WTC11 (cell line): ENCODE measurements at regions not wholly inside any gene's neighbourhood (a gene's known extent, or its start where the extent isn't known, plus 50 kb on each side); places are given as distances from the start of the nearest gene placed in this dataset.

Experiments
- ATAC-seq: fragments of 200-7000 bp; cut with Tn5 transposase; 2 replicates; pipeline ENCODE4 v1.10.0; 2021; ENCODE audit warnings: mild to moderate bottlenecking, moderate library complexity
- CTCF ChIA-PET: fragments of 300-600 bp; sonication (Branson Sonifier 250); formaldehyde crosslinking; loops from one replicate; lab custom pipeline; 2021; ENCODE audit warnings: antibody characterized with exemption; lab: Charles Lee
- POLR2A ChIA-PET: fragments of 350-600 bp; sonication (Branson Sonifier 250); formaldehyde crosslinking; loops from one replicate; lab custom pipeline; 2021; ENCODE audit warnings: antibody characterized with exemption; lab: Charles Lee
- DNase-seq: peaks from one replicate; pipeline ENCODE4 v3.0.0; 2021; ENCODE audit warnings: low spot score
- H3K27ac Mint-ChIP-seq: 2 replicates; pipeline ENCODE4 v1.8.0; 2021; ENCODE audit warnings: mixed read lengths
- H3K27me3 Mint-ChIP-seq: 2 replicates; pipeline ENCODE4 v1.8.0; 2021; ENCODE audit warnings: low read depth, mild to moderate bottlenecking, moderate library complexity, mixed read lengths
- H3K36me3 Mint-ChIP-seq: 2 replicates; pipeline ENCODE4 v1.8.0; 2021; ENCODE audit warnings: mixed read lengths
- H3K4me1 Mint-ChIP-seq: 2 replicates; pipeline ENCODE4 v1.8.0; 2022; ENCODE audit warnings: mixed read lengths
- H3K4me3 Mint-ChIP-seq: 2 replicates; pipeline ENCODE4 v1.8.0; 2021; ENCODE audit warnings: mild to moderate bottlenecking, moderate library complexity, mixed read lengths
- H3K9me3 Mint-ChIP-seq: 2 replicates; pipeline ENCODE4 v1.8.0; 2021; ENCODE audit warnings: mixed read lengths
- ATF2 ChIP-seq: sonication (generic); formaldehyde crosslinking; IDR thresholded peaks from 2 replicates; pipeline ENCODE4 v1.8.1; 2022; ENCODE audit warnings: low read depth, missing genetic modification reagents, borderline replicate concordance
- CREB1 ChIP-seq: sonication (generic); formaldehyde crosslinking; IDR thresholded peaks from 2 replicates; pipeline ENCODE4 v1.8.0; 2023; ENCODE audit warnings: mild to moderate bottlenecking, missing genetic modification reagents
- CREM ChIP-seq: sonication (generic); formaldehyde crosslinking; IDR thresholded peaks from 2 replicates; pipeline ENCODE4 v1.8.1; 2022; ENCODE audit warnings: mild to moderate bottlenecking, missing genetic modification reagents, moderate library complexity
- E2F1 ChIP-seq: sonication (generic); formaldehyde crosslinking; IDR thresholded peaks from 2 replicates; pipeline ENCODE4 v1.8.0; 2022; ENCODE audit warnings: mild to moderate bottlenecking, missing genetic modification reagents
- E2F4 ChIP-seq: sonication (generic); formaldehyde crosslinking; IDR thresholded peaks from 2 replicates; pipeline ENCODE4 v1.8.1; 2022; ENCODE audit warnings: low read depth, mild to moderate bottlenecking, moderate library complexity, missing genetic modification reagents, borderline replicate concordance
- ELF4 ChIP-seq: sonication (generic); formaldehyde crosslinking; IDR thresholded peaks from 2 replicates; pipeline ENCODE4 v1.8.1; 2022; ENCODE audit warnings: low read depth, mild to moderate bottlenecking, moderate library complexity, missing genetic modification reagents
- FOXP4 ChIP-seq: sonication (generic); formaldehyde crosslinking; IDR thresholded peaks from 2 replicates; pipeline ENCODE4 v1.8.0; 2022; ENCODE audit warnings: mild to moderate bottlenecking, missing genetic modification reagents
- GABPB1 ChIP-seq: sonication (generic); formaldehyde crosslinking; IDR thresholded peaks from 2 replicates; pipeline ENCODE4 v1.8.1; 2023; ENCODE audit warnings: mild to moderate bottlenecking, missing genetic modification reagents
- HMGA2 ChIP-seq: fragments of 250-450 bp; sonication (Bioruptor Pico); IDR thresholded peaks from 2 replicates; pipeline ENCODE4 v1.4.0; 2021; ENCODE audit warnings: mild to moderate bottlenecking, moderate library complexity
- JUN ChIP-seq: sonication (generic); formaldehyde crosslinking; IDR thresholded peaks from 2 replicates; pipeline ENCODE4 v1.8.0; 2023; ENCODE audit warnings: mild to moderate bottlenecking, missing genetic modification reagents
- MAX ChIP-seq: sonication (generic); formaldehyde crosslinking; IDR thresholded peaks from 2 replicates; pipeline ENCODE4 v1.8.0; 2022; ENCODE audit warnings: mild to moderate bottlenecking, missing genetic modification reagents
- NR2C2 ChIP-seq: sonication (generic); formaldehyde crosslinking; IDR thresholded peaks from 2 replicates; pipeline ENCODE4 v1.8.0; 2022; ENCODE audit warnings: mild to moderate bottlenecking, missing genetic modification reagents
- PRRX2 ChIP-seq: fragments of 250-450 bp; sonication (Bioruptor Pico); IDR thresholded peaks from 2 replicates; pipeline ENCODE4 v1.8.0; 2021; ENCODE audit warnings: mild to moderate bottlenecking
- RORB ChIP-seq: fragments of 250-450 bp; sonication (Bioruptor Pico); IDR thresholded peaks from 2 replicates; pipeline ENCODE4 v1.9.0; 2021; ENCODE audit warnings: mild to moderate bottlenecking
- SMAD3 ChIP-seq: sonication (generic); formaldehyde crosslinking; IDR thresholded peaks from 2 replicates; pipeline ENCODE4 v1.8.0; 2022; ENCODE audit warnings: missing genetic modification reagents, mild to moderate bottlenecking, borderline replicate concordance
- USF1 ChIP-seq: sonication (generic); formaldehyde crosslinking; IDR thresholded peaks from 2 replicates; pipeline ENCODE4 v1.8.0; 2022; ENCODE audit warnings: mild to moderate bottlenecking, missing genetic modification reagents
- ZBTB43 ChIP-seq: sonication (generic); formaldehyde crosslinking; IDR thresholded peaks from 2 replicates; pipeline ENCODE4 v1.8.1; 2023; ENCODE audit warnings: mild to moderate bottlenecking, missing genetic modification reagents
- ZMAT4 ChIP-seq: fragments of 250-450 bp; sonication (Bioruptor Pico); IDR thresholded peaks from 2 replicates; pipeline ENCODE4 v1.9.0; 2021; ENCODE audit warnings: mild to moderate bottlenecking
- ZNF396 ChIP-seq: fragments of 250-450 bp; sonication (Bioruptor Pico); IDR thresholded peaks from 2 replicates; pipeline ENCODE4 v1.8.0; 2021; ENCODE audit warnings: mild to moderate bottlenecking, moderate library complexity, borderline replicate concordance

- TF ChIP-seq ZNF396 (CRISPR knock-in tag): no peak
- TF ChIP-seq GABPB1 (CRISPR knock-in tag): no peak
- no peak for TF ChIP-seq NR2C2
- TF ChIP-seq PRRX2: no peak
- TF ChIP-seq HMGA2 (CRISPR knock-in tag): no peak
- TF ChIP-seq E2F4 (CRISPR knock-in tag): no peak
- TF ChIP-seq, all 79 proteins: peak for 0
These were observed 866.3 kb downstream of the ROBO2 start (continued) for GRCh38 chr3:77906102-77906709.

GRCh38 chr3:77913524-77914174, 873.8 kb downstream of the ROBO2 start:
- Mint-ChIP-seq H3K4me1 (peaks cover 32% of the 10 kb centered on the region), H3K36me3 (peaks cover 2% of the 10 kb centered on the region), H3K4me3 (no peak overlapping the region), H3K9me3 (peaks cover 3% of the 10 kb centered on the region; the same call in 1 of the 2 replicates), H3K27me3 (no peaks in the 10 kb centered on the region), H3K27ac (no peak overlapping the region)
- ATAC-seq: no peak
- no peak for DNase-seq
- ChIA-PET POLR2A (no interaction called here), CTCF (no interaction called here)
- TF ChIP-seq E2F1 (CRISPR knock-in tag) (no peak), ATF2 (CRISPR knock-in tag) (no peak), SMAD3 (CRISPR knock-in tag) (no peak), USF1 (CRISPR knock-in tag) (no peak), MAX (CRISPR knock-in tag) (no peak), RORB (CRISPR knock-in tag) (no peak), FOXP4 (CRISPR knock-in tag) (no peak), ZMAT4 (CRISPR knock-in tag) (no peak), CREB1 (CRISPR knock-in tag) (no peak), ELF4 (CRISPR knock-in tag) (no peak), JUN (CRISPR knock-in tag) (no peak), ZBTB43 (CRISPR knock-in tag) (no peak), CREM (CRISPR knock-in tag) (no peak)
